ENCODE measurements at regions not wholly inside any gene's neighbourhood (a gene's known extent, or its start where the extent isn't known, plus 50 kb on each side); places are given as distances from the start of the nearest gene placed in this dataset.
"Not testable (repeated sequence)": the region's sequence is repeated elsewhere in the genome, so short reads cannot be mapped to it uniquely, and the experiment has no call there.

GRCh38 chr7:32762206-32762924 lies 129.2 kb downstream of the KBTBD2 start:
- not testable (repeated sequence) for DNase-seq

GRCh38 chr7:32761451-32762205 lies 129.9 kb downstream of the KBTBD2 start:
- DNase-seq, result no peak

- not testable (repeated sequence) for DNase-seq
These were observed 130.8 kb downstream of the KBTBD2 start for GRCh38 chr7:32760755-32761154.

- not testable (repeated sequence) for DNase-seq
These were observed 131.7 kb downstream of the KBTBD2 start for GRCh38 chr7:32759859-32760258.

GRCh38 chr7:32753872-32754271 lies 137.7 kb downstream of the KBTBD2 start:
- DNase-seq, result not testable (repeated sequence)

- not testable (repeated sequence) for DNase-seq
These were observed 143.2 kb downstream of the KBTBD2 start for GRCh38 chr7:32748337-32748736.

GRCh38 chr7:32747443-32748148 lies 144.0 kb downstream of the KBTBD2 start:
- DNase-seq, result not testable (repeated sequence)

- not testable (repeated sequence) for DNase-seq
These were observed 149.6 kb downstream of the KBTBD2 start for GRCh38 chr7:32741853-32742476.

GRCh38 chr7:32739749-32740148 lies 151.8 kb downstream of the KBTBD2 start:
- DNase-seq, result not testable (repeated sequence)

GRCh38 chr7:32738390-32738789 lies 153.2 kb downstream of the KBTBD2 start:
- not testable (repeated sequence) for DNase-seq

- not testable (repeated sequence) for DNase-seq
These were observed 158.8 kb downstream of the KBTBD2 start for GRCh38 chr7:32732767-32733166.

GRCh38 chr7:32729335-32729675 lies 162.3 kb downstream of the KBTBD2 start:
- not testable (repeated sequence) for DNase-seq

- DNase-seq, result peak; percentile 71
These were observed 162.9 kb downstream of the KBTBD2 start for GRCh38 chr7:32728412-32729334.

GRCh38 chr7:32727483-32728411 lies 163.8 kb downstream of the KBTBD2 start:
- DNase-seq, result peak; percentile 30

GRCh38 chr7:32722837-32723236 lies 168.7 kb downstream of the KBTBD2 start:
- not testable (repeated sequence) for DNase-seq

GRCh38 chr7:32694182-32694581 lies 197.4 kb downstream of the KBTBD2 start:
- DNase-seq, result no peak

GRCh38 chr7:32691965-32692815 lies 196.9 kb downstream of the AVL9 start:
- peak; percentile 25 for DNase-seq

GRCh38 chr7:32688092-32688491 lies 192.8 kb downstream of the AVL9 start:
- not testable (repeated sequence) for DNase-seq

- DNase-seq, result no peak
These were observed 185.9 kb downstream of the AVL9 start for GRCh38 chr7:32681174-32681518.
